ENCODE measurements at regions not wholly inside any gene's neighbourhood (a gene's known extent, or its start where the extent isn't known, plus 50 kb on each side); places are given as distances from the start of the nearest gene placed in this dataset.

DNA sequence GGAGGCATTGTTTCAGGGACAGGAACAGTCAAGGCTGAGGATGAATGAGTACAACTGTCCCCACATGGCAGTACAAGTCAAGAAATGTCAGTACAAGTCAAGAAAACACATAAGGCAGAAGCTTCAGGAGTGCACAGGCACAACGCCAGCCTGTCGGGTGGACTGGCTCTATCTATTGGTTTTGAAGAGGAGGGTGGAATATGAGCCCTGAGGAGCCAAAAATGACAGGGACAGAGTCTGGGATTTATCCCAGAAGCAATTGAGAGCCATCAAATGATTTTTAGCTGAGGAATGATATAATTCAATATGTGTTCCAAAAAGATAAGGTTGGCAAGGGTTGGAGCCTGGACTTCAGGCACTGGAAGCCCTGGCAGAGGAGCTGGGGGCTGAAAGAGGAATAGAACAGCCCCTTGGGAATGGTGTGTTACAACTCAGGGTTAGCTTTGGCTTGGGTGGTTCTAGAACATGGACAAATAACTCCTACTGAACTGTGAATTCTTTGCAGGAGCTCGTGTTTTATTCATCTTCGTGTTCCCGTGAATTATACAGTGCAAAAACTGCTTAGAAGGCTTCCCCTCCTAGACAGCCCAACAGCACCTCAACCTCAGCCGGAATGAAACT, 425.7 kb upstream of the ARID1B start:
- no peak for TF ChIP-seq CTCF (conservative IDR thresholded peaks at IDR 0.05; ENCODE audit: low read depth in 2 of 2)
- no peak for TF ChIP-seq ETS1 (IDR thresholded peaks at IDR 0.05)
- no peak for TF ChIP-seq EZH2 (IDR thresholded peaks at IDR 0.05; ENCODE audit: low read depth, unreplicated experiment)
- TF ChIP-seq POLR2AphosphoS5 (IDR thresholded peaks at IDR 0.05; ENCODE audit: low read depth) = no peak

All from GM23338 (cell line).